ENCODE measurements at regions not wholly inside any gene's neighbourhood (a gene's known extent, or its start where the extent isn't known, plus 50 kb on each side); places are given as distances from the start of the nearest gene placed in this dataset.

DNA sequence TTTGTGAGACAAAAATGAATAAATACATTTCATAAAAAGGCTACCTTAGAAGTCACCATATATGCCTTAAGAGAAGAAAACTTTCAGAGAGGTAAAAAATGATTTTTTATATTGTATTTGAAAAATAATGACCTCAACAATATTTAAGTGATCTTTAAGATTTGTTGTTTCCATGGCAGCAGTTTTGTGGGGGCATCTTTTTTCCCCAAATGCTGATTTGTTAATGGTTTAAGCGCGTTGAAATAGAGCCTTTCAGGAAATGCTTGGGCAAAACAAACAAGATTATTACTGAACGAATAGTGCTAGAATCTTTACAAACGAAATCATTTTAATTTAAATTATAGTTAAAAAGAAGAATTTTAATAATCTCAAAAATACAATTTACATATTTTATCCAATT, 103.1 kb upstream of the MYO16 start:
- CTCF ChIA-PET (ENCODE audit: low intra/inter-chr PET ratio), result no interaction called here
- BruUV-seq (replicated peaks), result no TSS peak
- 34% methylated on average over 4 of the region's 4 CpGs for WGBS (ENCODE audit: insufficient coverage, low coverage, missing lambda C conversion rate)

More for the DNA sequence above, 103.1 kb upstream of the MYO16 start:
- no peak for ATAC-seq
- POLR2A ChIA-PET, result no interaction called here
- Histone ChIP-seq H3K79me2 (ENCODE audit: control insufficient read depth, insufficient read depth, low read length) (no peaks in the 10 kb centered on the region), H2AFZ (ENCODE audit: low read depth, low read length) (no peak overlapping the region), H3K4me1 (replicated peaks in 1 of 2; ENCODE audit: control insufficient read depth in 2 of 2, insufficient read depth in 2 of 2, low read length in 2 of 2) (no peaks in the 10 kb centered on the region; a peak in 1 of 5 replicates), H3K9me1 (ENCODE audit: control insufficient read depth, insufficient read depth, low read length) (no peaks in the 10 kb centered on the region), H3K4me3 (no peak overlapping the region), H3K27ac (ENCODE audit: extremely low read depth, low read depth, low read length) (no peak overlapping the region), H3K36me3 (ENCODE audit: control insufficient read depth, insufficient read depth, low read length) (no peaks in the 10 kb centered on the region), H3K9ac (ENCODE audit: insufficient read depth in 1 of 2, low read depth in 2 of 2, low read length in 2 of 2) (no peak overlapping the region), H3K27me3 (ENCODE audit: control insufficient read depth in 2 of 2, insufficient read depth in 2 of 2, low read length in 2 of 2) (no peaks in the 10 kb centered on the region), H3K9me3 (replicated peaks; ENCODE audit: control insufficient read depth, insufficient read depth, low read depth, low read length) (no peaks in the 10 kb centered on the region), H4K20me1 (replicated peaks; ENCODE audit: control insufficient read depth, insufficient read depth, low read length) (no peaks in the 10 kb centered on the region), H3K4me2 (ENCODE audit: insufficient read depth, low read length) (no peak overlapping the region)
- intact Hi-C loops (cut with micrococcal nuclease) (no loop called here), in situ Hi-C loops (cut with MboI) (no loop called here)
- no peak for FAIRE-seq
- TF ChIP-seq GABPA (tag; conservative IDR thresholded peaks at IDR 0.05; ENCODE audit: low read depth), result no peak
- TF ChIP-seq CREM (IDR thresholded peaks at IDR 0.05; ENCODE audit: low read depth), result no peak
- TF ChIP-seq XRCC4 (IDR thresholded peaks at IDR 0.05; ENCODE audit: extremely low read depth, insufficient read depth, insufficient read length), result no peak
- TF ChIP-seq, protein P1, sequence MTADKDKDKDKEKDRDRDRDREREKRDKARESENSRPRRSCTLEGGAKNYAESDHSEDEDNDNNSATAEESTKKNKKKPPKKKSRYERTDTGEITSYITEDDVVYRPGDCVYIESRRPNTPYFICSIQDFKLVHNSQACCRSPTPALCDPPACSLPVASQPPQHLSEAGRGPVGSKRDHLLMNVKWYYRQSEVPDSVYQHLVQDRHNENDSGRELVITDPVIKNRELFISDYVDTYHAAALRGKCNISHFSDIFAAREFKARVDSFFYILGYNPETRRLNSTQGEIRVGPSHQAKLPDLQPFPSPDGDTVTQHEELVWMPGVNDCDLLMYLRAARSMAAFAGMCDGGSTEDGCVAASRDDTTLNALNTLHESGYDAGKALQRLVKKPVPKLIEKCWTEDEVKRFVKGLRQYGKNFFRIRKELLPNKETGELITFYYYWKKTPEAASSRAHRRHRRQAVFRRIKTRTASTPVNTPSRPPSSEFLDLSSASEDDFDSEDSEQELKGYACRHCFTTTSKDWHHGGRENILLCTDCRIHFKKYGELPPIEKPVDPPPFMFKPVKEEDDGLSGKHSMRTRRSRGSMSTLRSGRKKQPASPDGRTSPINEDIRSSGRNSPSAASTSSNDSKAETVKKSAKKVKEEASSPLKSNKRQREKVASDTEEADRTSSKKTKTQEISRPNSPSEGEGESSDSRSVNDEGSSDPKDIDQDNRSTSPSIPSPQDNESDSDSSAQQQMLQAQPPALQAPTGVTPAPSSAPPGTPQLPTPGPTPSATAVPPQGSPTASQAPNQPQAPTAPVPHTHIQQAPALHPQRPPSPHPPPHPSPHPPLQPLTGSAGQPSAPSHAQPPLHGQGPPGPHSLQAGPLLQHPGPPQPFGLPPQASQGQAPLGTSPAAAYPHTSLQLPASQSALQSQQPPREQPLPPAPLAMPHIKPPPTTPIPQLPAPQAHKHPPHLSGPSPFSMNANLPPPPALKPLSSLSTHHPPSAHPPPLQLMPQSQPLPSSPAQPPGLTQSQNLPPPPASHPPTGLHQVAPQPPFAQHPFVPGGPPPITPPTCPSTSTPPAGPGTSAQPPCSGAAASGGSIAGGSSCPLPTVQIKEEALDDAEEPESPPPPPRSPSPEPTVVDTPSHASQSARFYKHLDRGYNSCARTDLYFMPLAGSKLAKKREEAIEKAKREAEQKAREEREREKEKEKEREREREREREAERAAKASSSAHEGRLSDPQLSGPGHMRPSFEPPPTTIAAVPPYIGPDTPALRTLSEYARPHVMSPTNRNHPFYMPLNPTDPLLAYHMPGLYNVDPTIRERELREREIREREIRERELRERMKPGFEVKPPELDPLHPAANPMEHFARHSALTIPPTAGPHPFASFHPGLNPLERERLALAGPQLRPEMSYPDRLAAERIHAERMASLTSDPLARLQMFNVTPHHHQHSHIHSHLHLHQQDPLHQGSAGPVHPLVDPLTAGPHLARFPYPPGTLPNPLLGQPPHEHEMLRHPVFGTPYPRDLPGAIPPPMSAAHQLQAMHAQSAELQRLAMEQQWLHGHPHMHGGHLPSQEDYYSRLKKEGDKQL (CRISPR knock-in tag; IDR thresholded peaks at IDR 0.05; ENCODE audit: borderline replicate concordance), result no peak
- no peak for TF ChIP-seq POLR2B (IDR thresholded peaks at IDR 0.05; ENCODE audit: low read depth, partially characterized antibody)
- no peak for TF ChIP-seq RBFOX2 (IDR thresholded peaks at IDR 0.05; ENCODE audit: low read depth, low read length)
- no peak for TF ChIP-seq SMARCA5 (IDR thresholded peaks at IDR 0.05)
- TF ChIP-seq, protein P2, sequence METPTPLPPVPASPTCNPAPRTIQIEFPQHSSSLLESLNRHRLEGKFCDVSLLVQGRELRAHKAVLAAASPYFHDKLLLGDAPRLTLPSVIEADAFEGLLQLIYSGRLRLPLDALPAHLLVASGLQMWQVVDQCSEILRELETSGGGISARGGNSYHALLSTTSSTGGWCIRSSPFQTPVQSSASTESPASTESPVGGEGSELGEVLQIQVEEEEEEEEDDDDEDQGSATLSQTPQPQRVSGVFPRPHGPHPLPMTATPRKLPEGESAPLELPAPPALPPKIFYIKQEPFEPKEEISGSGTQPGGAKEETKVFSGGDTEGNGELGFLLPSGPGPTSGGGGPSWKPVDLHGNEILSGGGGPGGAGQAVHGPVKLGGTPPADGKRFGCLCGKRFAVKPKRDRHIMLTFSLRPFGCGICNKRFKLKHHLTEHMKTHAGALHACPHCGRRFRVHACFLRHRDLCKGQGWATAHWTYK (CRISPR knock-in tag; IDR thresholded peaks at IDR 0.05), result no peak
- TF ChIP-seq HEY1 (CRISPR knock-in tag; IDR thresholded peaks at IDR 0.05; ENCODE audit: borderline replicate concordance), result no peak
- no peak for TF ChIP-seq ZNF780A (CRISPR knock-in tag; IDR thresholded peaks at IDR 0.05)
- TF ChIP-seq ZFX (CRISPR knock-in tag; IDR thresholded peaks at IDR 0.05), result no peak
- DNase-seq (ENCODE audit: extremely low read depth in 1 of 4, low spot score in 3 of 4), result no peak

All from K562 (cell line).